Inflammatory macrophage treated with lipopolysaccharide for 4 hours (primary cell): ENCODE measurements at regions not wholly inside any gene's neighbourhood (a gene's known extent, or its start where the extent isn't known, plus 50 kb on each side); places are given as distances from the start of the nearest gene placed in this dataset.

ENCODE experiments used
- DNase-seq: peaks from one replicate; pipeline ENCODE4 v3.0.0-alpha.2; 2020

DNA sequence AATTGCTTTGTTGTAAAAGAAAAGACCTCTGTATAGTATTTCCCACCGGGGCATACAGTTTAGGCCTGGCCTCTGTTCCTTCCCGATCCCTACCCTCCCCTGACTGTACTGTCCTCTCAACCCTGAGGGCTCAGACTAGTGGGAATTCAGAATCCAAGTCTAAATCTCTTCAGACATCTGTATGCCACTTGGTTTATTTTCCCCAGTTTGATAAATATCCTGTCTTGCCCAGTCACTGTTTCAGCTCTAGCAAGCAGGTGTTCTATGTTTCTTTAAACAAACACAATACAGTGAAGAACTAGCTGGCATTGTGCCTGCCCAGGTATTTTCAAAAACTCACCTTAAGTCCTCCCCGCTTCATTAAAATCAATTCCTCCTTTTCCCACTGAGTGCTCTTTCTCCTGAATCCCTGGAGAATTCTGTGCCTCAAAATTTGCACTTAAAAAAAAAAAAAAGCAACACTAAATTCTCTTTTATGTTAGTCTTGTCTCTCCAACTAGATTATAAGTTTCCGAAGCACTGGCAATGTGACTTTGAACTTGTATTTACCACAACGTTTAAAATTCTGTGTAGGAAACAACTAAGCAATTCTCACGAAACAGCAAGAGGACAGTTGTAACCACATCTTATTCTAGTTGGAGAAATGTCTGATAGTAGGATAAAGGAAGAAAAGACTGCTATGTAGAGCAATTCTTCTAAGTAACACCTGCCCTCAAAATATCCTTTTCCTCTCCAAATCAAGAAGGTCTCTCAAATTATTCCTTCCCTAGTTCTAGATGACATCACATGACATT lies 112.0 kb upstream of the CARMIL1 start:
- no peak for DNase-seq

DNA sequence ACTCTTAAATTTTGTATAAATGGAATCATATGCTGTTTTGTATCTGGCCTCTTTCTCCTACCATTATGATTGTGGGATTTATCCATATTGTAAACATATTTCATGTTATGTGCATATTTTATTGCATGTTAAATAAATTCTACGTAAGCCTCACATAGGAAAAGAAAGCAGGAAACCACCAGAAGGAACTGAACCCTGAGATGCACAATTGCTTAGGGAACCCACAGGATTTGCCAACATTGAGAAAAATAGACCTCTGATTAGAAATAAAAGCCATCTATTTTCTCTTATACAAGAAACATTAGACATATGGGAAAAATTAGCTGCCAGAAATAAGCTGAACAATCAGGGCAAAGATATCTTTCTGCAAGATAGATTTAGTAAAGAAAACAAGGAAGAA lies 111.2 kb upstream of the CARMIL1 start:
- DNase-seq = peak; percentile 80

DNA sequence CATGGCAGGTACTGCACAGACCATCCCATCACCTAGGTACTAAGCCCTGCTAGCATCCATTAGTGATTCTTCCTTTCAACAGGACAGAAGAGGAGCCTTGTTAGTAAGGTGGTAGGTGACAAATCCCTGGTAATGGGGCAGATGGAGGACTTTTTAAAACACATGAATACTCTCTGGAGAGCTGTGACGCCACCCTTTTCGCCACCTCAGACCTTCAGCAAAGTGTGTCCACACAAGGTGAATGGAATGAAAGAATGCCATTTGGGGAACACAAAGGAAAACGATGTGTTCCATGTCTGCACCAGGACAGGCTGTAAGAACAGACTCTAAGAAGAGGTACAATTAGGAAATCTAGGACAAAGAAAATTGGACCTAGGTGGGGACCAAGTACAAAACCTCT lies 110.5 kb upstream of the CARMIL1 start:
- DNase-seq = no peak

DNA sequence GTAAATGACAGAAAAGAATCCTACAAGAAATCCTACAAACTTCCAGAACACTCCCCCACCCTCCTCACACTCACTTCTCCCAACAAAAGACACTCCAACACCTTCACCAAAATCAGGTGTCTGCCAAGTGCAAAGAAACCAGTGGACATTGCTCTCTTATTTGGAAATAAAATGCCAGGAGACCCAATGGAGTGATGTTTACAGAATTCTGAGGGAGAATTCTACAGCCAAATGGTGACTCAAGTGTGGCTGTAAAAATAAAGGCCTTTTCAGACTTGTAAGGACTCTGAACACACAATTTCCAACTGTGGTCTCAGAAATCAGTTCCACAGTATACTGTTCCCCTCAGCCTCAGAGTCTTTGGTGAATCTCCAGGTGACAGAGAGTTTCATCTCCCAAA lies 109.6 kb upstream of the CARMIL1 start:
- no peak for DNase-seq

DNA sequence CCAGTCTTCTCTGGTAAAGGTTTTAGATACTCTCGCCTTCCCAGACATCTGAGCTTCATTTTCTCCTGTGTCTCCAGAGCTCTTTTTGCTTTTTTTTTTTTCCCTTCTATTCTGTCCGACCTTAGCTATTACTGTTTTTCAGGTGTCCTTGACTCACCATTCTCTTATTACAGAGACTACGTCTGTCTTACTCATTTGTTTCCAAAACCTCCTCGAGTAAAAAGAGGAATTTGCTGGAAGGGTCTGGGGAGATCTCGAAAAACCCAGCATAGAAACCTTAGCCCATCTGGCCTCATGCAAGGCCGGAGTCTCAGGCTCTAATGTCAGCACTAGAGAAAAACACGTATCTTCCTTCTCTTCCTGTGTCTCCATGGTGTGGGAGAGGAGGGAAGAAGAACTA lies 109.2 kb upstream of the CARMIL1 start:
- DNase-seq = no peak

DNA sequence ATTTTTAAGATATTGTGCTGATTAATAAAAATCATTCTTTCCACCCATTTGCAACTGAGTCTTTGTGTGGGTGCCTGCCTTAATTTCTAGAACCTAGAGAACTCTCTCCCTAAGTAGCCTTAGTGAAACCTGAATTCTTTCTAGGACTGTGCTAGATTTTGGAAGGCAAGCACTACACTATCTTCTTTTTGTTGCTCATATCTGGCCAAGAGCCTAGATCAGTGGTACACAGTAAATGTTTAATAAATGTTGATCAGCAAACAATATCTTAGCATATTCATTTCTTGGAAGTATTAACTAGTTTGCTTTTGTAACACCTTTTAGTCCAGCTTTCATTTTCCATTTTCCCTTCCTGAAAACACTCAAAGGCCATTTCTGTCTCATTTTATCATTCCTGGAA lies 108.5 kb upstream of the CARMIL1 start:
- DNase-seq = no peak

DNA sequence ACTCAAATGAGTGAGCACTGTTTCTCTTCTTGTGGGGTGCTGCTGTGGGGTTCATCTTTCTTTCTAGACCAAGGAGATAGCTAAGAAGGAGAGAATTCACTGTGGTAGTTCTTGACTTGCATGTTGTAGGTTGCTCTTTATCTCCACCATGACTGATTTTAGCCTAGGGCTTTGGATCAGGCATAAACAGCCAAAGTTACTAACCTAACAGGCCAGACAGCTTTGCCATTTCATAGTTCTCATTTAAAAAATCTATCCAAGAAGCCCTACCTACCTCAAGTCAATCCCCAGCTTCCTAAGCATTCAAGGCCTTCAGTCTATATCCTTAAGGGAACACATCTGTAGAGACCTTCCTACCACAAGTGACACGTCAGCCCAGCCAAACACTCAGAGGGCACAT lies 107.9 kb upstream of the CARMIL1 start:
- DNase-seq = no peak

DNA sequence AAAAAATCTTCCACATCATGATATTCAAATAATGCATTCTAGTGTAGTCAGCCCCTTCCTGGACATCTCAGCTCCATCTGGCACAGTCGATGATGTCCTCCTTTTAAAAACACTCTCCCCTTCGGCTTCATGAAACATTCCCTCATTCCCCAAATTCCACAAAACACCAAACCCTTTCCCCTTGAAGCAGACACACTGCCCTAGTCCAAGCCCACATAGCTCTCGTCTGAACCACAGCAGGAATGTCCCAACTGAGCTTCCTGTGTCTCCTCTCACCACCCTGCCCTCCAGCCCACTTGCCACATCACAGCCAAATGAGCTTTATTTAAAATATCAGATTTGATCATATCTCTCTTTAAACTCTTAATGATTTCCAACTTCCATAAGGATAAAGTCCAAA lies 106.4 kb upstream of the CARMIL1 start:
- DNase-seq = peak; percentile 49

DNA sequence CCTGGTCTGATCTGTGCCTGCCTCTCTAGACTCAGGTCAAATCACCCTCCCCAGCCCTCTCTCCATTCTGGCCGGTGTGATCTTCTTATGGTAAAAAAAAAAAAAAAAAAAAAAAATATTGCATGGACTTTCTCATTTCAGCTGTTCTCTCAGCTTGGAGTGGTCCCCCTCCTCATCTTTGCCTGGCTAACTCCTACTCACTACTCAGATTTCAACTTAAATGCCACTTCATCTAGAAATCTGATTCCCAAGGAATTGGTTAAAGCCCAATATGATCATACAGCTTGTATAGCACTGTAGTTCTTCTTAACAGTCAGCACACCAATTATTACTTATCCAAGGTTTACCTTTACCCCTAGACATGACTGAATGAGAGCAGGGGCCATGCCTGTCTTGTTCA lies 105.9 kb upstream of the CARMIL1 start:
- no peak for DNase-seq

DNA sequence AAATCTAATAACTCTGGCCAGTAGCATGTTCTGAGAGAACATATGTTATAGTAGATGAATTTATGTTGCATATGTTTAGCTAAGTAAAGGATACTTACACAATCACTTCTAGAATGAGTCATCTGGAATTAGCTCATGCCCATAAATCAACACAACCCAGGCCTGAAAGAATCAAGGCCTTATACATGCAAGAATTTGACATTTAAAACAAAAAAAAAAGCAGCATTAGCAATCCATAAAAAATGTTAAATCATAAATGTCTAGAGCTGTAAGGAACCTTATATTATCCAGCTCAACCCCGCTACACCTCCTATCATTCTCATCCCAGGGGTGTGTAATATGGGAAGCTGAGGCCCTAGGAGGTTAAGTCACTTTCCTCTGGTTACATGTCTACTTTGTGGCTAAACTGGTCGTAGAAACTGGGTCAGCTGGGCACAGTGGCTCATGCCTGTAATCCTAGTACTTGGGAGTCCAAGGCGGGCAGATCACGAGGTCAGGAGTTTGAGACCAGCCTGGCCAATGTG lies 105.2 kb upstream of the CARMIL1 start:
- DNase-seq = peak; percentile 90

DNA sequence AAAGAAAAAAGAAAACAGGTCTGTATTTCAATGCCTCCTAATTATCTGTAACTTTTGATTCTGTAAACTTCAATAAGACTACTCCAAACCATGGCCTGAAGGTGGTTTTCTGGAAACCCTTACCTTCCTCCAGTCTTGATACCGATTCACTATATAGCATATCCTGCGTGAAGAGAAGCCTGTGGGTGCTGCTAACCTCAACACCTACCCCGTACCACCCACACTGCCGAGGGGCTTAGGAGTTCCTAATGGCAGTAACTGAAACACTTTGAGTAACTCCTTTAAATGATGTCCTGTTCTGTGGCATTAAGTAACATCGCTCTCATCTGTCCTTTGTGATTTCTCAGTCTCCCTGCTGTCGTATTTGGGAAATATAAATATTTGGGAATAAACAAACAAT lies 104.5 kb upstream of the CARMIL1 start:
- DNase-seq = no peak

DNA sequence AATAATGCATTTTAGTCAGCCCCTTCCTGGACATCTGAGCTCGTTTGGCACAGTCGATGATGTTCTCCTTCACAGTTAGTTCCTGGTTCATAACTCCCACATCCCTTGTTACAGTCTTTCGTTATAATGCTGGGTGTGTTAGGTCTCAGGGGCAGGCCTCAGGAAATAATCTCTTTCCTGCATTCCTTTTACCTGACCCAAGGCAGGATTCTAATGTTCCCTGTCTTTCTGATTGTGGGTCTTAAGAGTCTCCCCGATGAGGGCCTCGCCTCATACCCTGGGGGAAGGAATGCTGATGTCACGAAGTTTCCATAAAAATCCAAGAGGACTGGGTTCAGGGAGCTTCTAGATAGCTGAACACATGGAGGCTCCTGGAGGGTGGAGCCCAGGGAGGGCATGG lies 104.0 kb upstream of the CARMIL1 start:
- DNase-seq = peak; percentile 81

DNA sequence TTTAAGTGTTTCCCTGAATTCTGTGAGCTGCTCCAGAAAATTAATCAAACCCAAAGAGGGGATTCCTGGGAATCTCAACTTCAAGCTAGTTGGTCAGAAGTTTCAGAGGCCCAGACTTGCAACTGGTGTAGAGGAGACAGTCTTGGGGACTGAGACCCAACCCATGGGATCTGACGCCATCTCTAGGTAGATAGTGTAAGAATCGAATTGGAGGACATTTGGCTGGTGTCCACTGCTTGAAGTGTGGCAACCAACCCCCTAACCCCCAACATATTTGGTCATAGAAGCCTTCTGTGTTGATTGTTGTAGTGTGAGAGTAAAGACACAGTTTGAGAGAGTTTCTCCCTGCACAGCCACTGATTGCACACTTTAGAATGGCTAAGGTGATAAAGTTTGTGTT lies 103.5 kb upstream of the CARMIL1 start:
- DNase-seq = no peak

DNA sequence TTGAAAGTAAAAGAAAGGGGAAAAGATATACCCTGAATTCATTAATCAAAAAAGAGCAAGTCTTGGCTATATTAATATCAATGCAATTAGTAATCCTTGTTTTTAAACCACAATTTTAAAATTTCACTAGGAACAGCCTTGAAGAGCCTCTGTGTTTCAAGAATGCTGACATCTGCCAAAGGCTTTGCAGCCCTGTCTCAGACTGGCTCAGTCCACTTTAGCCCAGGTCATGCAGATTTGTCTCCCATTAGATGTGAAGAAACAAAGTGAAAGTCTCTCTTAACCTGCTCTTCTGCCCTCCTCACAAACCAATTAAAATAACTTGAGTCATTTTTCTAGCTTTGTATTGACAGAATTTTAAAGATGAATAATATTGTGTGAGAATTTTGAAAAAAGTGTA lies 102.7 kb upstream of the CARMIL1 start:
- no peak for DNase-seq

DNA sequence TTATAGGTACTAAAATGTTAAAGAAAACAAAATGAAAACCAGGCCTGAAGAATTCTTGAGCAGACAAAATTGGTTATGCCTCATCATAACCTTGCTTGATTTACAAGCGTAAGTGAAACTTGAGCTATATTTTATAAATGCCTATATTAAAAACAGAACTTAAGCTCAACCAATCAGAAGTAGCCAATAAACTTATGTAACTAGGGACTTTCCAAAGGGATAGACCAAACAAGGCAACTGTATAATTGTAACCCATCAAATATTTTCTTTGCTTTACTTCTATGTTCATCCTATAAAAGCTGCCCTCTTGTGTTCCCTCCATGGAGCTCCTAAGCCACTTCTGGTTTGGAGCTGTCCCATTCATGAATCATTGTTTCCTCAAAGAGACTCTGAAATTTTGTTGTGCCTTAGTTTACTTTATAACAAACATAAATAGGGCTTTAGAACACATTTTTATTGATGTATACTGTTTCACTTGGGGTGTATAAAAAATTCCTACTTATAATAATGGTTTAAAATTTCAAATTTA lies 101.6 kb upstream of the CARMIL1 start:
- peak; percentile 58 for DNase-seq

DNA sequence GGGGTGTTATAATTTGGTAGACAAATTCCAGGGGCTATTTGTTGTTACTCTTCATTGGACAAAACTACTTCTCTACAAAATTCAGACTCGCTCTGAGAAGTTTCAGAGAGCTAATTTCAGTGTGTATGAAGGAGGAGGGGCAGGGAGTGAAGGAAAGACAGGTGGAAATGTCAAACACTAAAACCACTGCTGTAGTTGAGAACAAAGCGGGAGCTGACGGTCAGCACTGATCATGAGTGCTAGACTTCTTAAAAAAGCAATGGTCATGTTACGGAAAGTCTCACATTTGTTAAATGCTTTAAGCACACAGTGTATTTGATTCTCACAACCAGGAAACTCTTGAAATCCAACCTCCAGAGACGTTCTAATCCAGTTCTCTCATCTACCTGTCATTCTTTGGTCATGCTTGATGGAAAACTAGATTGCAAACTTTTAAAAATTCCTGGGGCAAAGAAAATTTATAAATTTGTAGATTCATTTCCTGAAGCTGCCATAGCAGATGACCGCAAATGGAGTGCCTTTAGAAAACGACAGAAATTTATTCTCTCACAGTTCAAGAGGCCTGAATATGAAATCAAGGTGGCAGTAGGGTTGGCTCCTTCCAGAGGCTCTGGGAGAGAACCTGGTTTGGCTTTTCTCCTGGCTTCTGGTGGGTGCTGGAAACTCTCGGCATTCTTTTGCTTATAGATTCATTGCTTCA lies 100.7 kb upstream of the CARMIL1 start:
- peak; percentile 22 for DNase-seq

DNA sequence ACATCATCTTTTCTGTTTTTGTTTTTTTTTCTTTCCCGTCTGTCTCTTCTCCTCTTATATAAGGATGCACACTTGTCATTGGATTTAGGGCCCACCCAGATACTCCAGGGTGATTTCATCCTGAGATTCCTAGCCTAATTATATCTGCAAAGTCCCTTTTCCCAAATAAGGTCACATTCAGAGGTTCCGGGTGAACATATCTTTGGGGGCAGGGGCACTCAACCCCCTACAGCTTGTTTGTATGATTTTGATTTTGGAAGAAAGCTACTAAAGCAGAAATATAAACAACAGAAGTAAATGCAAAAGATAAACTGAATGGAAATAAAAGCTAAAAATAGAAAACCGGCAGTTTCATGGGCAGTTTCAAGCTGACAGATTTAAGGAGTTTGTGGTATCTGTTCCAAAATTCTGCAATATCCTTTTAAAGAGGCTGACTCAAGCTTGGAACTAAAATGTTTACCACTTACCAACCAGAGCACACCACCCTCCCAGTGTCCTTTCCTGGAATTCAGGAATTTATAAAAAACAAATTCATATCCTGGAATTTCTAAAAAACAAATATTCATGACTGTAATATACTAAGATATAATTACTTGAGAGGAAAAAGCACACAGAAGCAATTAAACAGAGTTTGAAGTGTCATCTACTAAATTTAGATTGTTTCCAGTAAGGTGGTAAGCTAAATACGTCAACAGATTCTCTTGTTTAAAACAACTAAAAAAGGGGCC lies 100.0 kb upstream of the CARMIL1 start:
- peak; percentile 66 for DNase-seq

DNA sequence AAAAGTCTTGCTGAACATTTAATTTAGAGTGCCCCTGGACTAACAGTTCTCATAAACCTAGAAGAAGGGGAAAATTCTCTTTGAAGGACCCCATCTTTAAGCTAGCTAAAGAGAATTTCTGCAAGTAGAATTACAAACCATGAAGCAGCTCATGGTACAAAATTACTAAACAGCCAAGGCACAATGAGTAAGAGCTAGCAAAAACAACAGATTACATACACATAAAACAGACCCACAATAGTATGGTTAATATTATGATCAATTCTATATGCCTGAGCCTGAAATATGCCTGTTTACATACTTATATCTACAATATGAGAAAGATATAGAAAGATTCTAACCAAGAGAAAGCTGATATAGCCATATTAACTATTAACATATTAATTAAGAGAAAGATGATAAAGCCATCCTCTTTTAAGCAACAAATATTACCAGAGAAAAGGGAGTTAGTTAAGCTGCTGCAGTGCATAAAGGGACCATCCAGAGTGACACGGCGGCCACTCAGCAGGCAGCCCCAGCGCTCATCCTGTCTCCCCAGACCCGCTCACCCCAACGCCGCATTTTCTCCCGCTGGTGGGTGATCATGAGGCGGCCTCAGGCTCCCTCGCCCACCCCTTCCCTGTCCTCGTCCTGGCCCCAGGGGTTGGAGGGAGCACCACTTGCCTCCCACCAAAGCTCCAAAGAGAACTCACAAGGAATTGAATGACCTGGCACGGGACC lies 98.4 kb upstream of the CARMIL1 start:
- DNase-seq = no peak

DNA sequence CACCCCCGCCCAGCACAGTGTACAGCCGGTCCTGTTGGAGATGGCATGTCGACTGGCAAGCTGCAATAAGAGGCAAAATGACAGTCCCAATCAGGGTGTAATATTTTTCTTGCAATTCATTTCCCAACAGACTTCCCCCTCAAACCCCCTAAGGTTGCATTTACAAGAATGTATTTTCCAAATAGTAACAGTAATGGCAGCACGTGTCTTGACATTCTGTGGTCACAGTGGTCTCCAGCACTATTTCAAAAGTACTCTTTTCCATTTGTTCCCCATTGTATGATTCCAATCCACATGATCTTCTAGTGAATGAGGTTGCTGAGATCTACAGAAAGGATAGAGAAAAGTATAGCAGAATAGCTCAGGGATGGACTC lies 97.8 kb upstream of the CARMIL1 start:
- peak; percentile 28 for DNase-seq

DNA sequence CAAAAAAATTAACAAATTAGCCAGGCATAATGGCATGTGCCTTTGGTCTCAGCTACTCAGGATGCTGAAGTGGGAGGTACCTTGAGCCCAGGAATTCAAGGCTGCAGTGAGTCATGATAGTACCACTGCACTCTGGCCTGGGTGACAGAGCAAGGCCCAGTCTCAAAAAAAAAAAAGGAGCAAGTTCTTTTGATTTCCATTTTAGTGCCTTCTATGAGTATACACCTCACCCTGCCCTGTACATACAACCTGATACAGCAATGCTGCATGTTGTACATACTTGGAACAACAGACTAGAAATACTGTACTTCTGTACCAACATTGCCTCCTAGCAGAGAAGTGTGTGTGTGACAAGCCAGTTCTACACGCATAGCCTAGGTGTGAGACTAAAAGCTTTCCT lies 97.3 kb upstream of the CARMIL1 start:
- DNase-seq = no peak

DNA sequence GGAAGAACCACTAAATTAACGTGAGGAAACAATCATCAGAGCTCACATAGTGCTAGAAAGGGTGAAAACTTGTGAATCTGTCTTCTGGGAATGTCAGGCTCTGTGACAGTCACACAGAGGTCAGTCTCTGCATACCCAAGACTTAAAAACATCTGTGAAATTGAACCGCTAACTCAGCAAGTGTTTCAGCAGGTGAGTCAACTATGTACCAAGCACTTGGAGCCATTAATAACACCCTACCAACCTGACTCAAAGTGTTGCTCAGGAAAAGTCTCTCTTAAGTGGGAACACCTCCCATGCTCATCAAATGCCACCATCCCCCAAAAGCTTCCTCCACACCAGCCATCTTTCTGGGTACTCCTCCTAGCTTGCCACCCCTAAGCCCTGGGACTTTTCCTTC lies 92.3 kb upstream of the CARMIL1 start:
- DNase-seq = no peak

DNA sequence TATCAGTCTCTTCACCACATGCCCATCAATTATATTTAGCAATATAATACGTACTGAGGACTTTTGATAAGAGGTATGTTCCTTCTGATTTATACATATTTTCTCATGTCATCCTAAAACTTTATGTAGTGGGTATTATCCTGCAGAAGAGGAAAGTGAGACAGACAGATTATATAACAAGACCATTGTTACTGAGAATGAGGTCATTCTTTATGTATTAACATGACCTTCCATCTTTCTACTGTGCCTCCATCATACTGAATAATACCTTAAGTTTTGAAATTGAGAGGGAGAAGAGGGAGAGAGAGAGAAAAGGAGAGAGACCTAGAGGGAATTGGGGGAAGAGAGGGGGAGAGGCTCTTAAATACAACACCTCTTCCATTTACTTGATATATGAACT lies 90.9 kb upstream of the CARMIL1 start:
- no peak for DNase-seq
